GM19468 (cell line): ENCODE measurements at regions not wholly inside any gene's neighbourhood (a gene's known extent, or its start where the extent isn't known, plus 50 kb on each side); places are given as distances from the start of the nearest gene placed in this dataset.
"Not testable (repeated sequence)": the region's sequence is repeated elsewhere in the genome, so short reads cannot be mapped to it uniquely, and the experiment has no call there.

Experiments used
- ATAC-seq: cut with Tn5 transposase; IDR thresholded peaks from one replicate; pipeline ENCODE4 v1.9.1; 2021; ENCODE audit warnings: mild to moderate bottlenecking, moderate library complexity, moderate number of reproducible peaks; ENCODE audit not compliant: unreplicated experiment; ENCODE audit errors: extremely low read depth

GRCh38 chr9:100700689-100701318 lies 122.9 kb downstream of the CAVIN4 start:
- no peak for ATAC-seq

- ATAC-seq, result no peak
These were observed 136.7 kb downstream of the CAVIN4 start for GRCh38 chr9:100714372-100715099.

- no peak for ATAC-seq
These were observed 137.2 kb downstream of the CAVIN4 start for GRCh38 chr9:100715100-100715380.

- no peak for ATAC-seq
These were observed 140.8 kb downstream of the CAVIN4 start for GRCh38 chr9:100718717-100719116.

- ATAC-seq, result no peak
These were observed 143.0 kb downstream of the CAVIN4 start for GRCh38 chr9:100720922-100721321.

GRCh38 chr9:100724886-100725285 lies 147.0 kb downstream of the CAVIN4 start:
- ATAC-seq, result no peak

- ATAC-seq, result no peak
These were observed 147.5 kb downstream of the CAVIN4 start for GRCh38 chr9:100725371-100725770.

GRCh38 chr9:100729336-100729895 lies 151.5 kb downstream of the CAVIN4 start:
- ATAC-seq, result no peak

- ATAC-seq, result no peak
These were observed 152.2 kb downstream of the CAVIN4 start for GRCh38 chr9:100730086-100730485.

- no peak for ATAC-seq
These were observed 153.2 kb downstream of the CAVIN4 start for GRCh38 chr9:100731038-100731556.

GRCh38 chr9:100731557-100731956 lies 153.7 kb downstream of the CAVIN4 start:
- ATAC-seq, result no peak

GRCh38 chr9:100739208-100739607 lies 161.3 kb downstream of the CAVIN4 start:
- ATAC-seq, result no peak

GRCh38 chr9:100739666-100740065 lies 161.8 kb downstream of the CAVIN4 start:
- ATAC-seq, result no peak

- ATAC-seq, result not testable (repeated sequence)
These were observed 171.1 kb downstream of the CAVIN4 start for GRCh38 chr9:100748930-100749329.

- ATAC-seq, result no peak
These were observed 178.3 kb downstream of the CAVIN4 start for GRCh38 chr9:100756217-100756616.

- no peak for ATAC-seq
These were observed 181.3 kb downstream of the CAVIN4 start for GRCh38 chr9:100759215-100759614.

- no peak for ATAC-seq
These were observed 183.5 kb downstream of the CAVIN4 start for GRCh38 chr9:100761276-100761802.

GRCh38 chr9:100774326-100774725 lies 196.4 kb downstream of the CAVIN4 start:
- ATAC-seq, result no peak

- ATAC-seq, result no peak
These were observed 197.1 kb downstream of the CAVIN4 start for GRCh38 chr9:100774962-100775361.

GRCh38 chr9:100775912-100776311 lies 198.0 kb downstream of the CAVIN4 start:
- ATAC-seq, result no peak

- no peak for ATAC-seq
These were observed 206.9 kb downstream of the CAVIN4 start for GRCh38 chr9:100784755-100785154.
